Breast epithelium (tissue), 3 donors: ENCODE measurements at regions not wholly inside any gene's neighbourhood (a gene's known extent, or its start where the extent isn't known, plus 50 kb on each side); places are given as distances from the start of the nearest gene placed in this dataset.

ENCODE experiments used
- CTCF ChIP-seq, 3 donors: fragments of 450-650 bp; IDR thresholded peaks; one replicate each; pipeline ENCODE4 v1.5.1; 2016 to 2017; ENCODE audit warnings: antibody characterized with exemption in 3 of 3, mild to moderate bottlenecking in 3 of 3, moderate library complexity in 3 of 3
- POLR2A ChIP-seq: fragments of 450-650 bp; IDR thresholded peaks from one replicate; pipeline ENCODE4 v1.6.1; 2016; ENCODE audit warnings: antibody characterized with exemption, mild to moderate bottlenecking, moderate library complexity
- POLR2AphosphoS5 ChIP-seq, 3 donors: sonication (generic); formaldehyde crosslinking; IDR thresholded peaks; one replicate each; pipeline ENCODE4 v1.6.1; 2017; ENCODE audit warnings: antibody characterized with exemption in 3 of 3

- no peak for TF ChIP-seq CTCF (IDR thresholded peaks at IDR 0.05)
- TF ChIP-seq POLR2AphosphoS5 (IDR thresholded peaks at IDR 0.05), result no peak
- TF ChIP-seq POLR2A, result no peak
These were observed 159.7 kb upstream of the PWP1 start for GRCh38 chr12:107525719-107526554.
